GM19463 (cell line): ENCODE measurements at regions not wholly inside any gene's neighbourhood (a gene's known extent, or its start where the extent isn't known, plus 50 kb on each side); places are given as distances from the start of the nearest gene placed in this dataset.
A peak's percentile ranks its signal among the peaks of the same experiment; 100 is the strongest.
"Not testable (repeated sequence)": the region's sequence is repeated elsewhere in the genome, so short reads cannot be mapped to it uniquely, and the experiment has no call there.

ENCODE experiments used
- ATAC-seq: cut with Tn5 transposase; IDR thresholded peaks from one replicate; pipeline ENCODE4 v1.9.1; 2021; ENCODE audit warnings: mild to moderate bottlenecking, moderate library complexity; ENCODE audit not compliant: unreplicated experiment

GRCh38 chr9:29999645-30000044 is 2384.8 kb upstream of the ACO1 start:
- no peak for ATAC-seq

- ATAC-seq = no peak
Measured at GRCh38 chr9:30010691-30011090, 2373.8 kb upstream of the ACO1 start.

- no peak for ATAC-seq
Measured at GRCh38 chr9:30012622-30013021, 2371.8 kb upstream of the ACO1 start.

GRCh38 chr9:30015073-30015472 is 2369.4 kb upstream of the ACO1 start:
- ATAC-seq = no peak

- no peak for ATAC-seq
Measured at GRCh38 chr9:30020161-30020560, 2364.3 kb upstream of the ACO1 start.

GRCh38 chr9:30035761-30036160 is 2348.7 kb upstream of the ACO1 start:
- ATAC-seq = no peak

GRCh38 chr9:30036558-30036957 is 2347.9 kb upstream of the ACO1 start:
- ATAC-seq = no peak

- no peak for ATAC-seq
Measured at GRCh38 chr9:30039712-30040111, 2344.7 kb upstream of the ACO1 start.

GRCh38 chr9:30048396-30048795 is 2336.0 kb upstream of the ACO1 start:
- no peak for ATAC-seq

GRCh38 chr9:30058463-30058862 is 2326.0 kb upstream of the ACO1 start:
- ATAC-seq = no peak

- no peak for ATAC-seq
Measured at GRCh38 chr9:30060976-30061375, 2323.5 kb upstream of the ACO1 start.

GRCh38 chr9:30065888-30066287 is 2318.6 kb upstream of the ACO1 start:
- no peak for ATAC-seq

- ATAC-seq = not testable (repeated sequence)
Measured at GRCh38 chr9:30069236-30069635, 2315.2 kb upstream of the ACO1 start.

- ATAC-seq = no peak
Measured at GRCh38 chr9:30075022-30075421, 2309.4 kb upstream of the ACO1 start.

- peak; percentile 83 for ATAC-seq
Measured at GRCh38 chr9:30075451-30076199, 2308.8 kb upstream of the ACO1 start.

GRCh38 chr9:30078195-30078594 is 2306.2 kb upstream of the ACO1 start:
- peak; percentile 36 for ATAC-seq

- ATAC-seq = no peak
Measured at GRCh38 chr9:30089428-30089827, 2295.0 kb upstream of the ACO1 start.

GRCh38 chr9:30103647-30104394 is 2280.6 kb upstream of the ACO1 start:
- ATAC-seq = no peak

- not testable (repeated sequence) for ATAC-seq
Measured at GRCh38 chr9:30107134-30107533, 2277.3 kb upstream of the ACO1 start.

GRCh38 chr9:30116673-30117217 is 2267.7 kb upstream of the ACO1 start:
- ATAC-seq = no peak

GRCh38 chr9:30120666-30121065 is 2263.8 kb upstream of the ACO1 start:
- ATAC-seq = no peak

GRCh38 chr9:30121611-30122010 is 2262.8 kb upstream of the ACO1 start:
- ATAC-seq = no peak
